IMR-90 (cell line): ENCODE measurements at regions not wholly inside any gene's neighbourhood (a gene's known extent, or its start where the extent isn't known, plus 50 kb on each side); places are given as distances from the start of the nearest gene placed in this dataset.

ENCODE experiments used
- BHLHE40 ChIP-seq: fragments of 150-350 bp; IDR thresholded peaks from 2 replicates; pipeline ENCODE4 v1.6.1; 2016; ENCODE audit warnings: mild to moderate bottlenecking, low read depth, low read length
- CEBPB ChIP-seq: IDR thresholded peaks from 2 replicates; pipeline ENCODE4 v1.6.1; 2012; ENCODE audit warnings: low read depth, low read length, improper control_type of control experiment
- CHD1 ChIP-seq: IDR thresholded peaks from 2 replicates; pipeline ENCODE4 v1.6.1; 2012; ENCODE audit warnings: low read depth, low read length, improper control_type of control experiment
- MAFK ChIP-seq: IDR thresholded peaks from 2 replicates; pipeline ENCODE4 v1.6.1; 2012; ENCODE audit warnings: low read depth, low read length, improper control_type of control experiment
- MXI1 ChIP-seq: IDR thresholded peaks from 2 replicates; pipeline ENCODE4 v1.6.1; 2012; ENCODE audit warnings: low read depth, mild to moderate bottlenecking, low read length, moderate library complexity, borderline replicate concordance
- NFE2L2 ChIP-seq: fragments of 150-350 bp; IDR thresholded peaks from 2 replicates; pipeline ENCODE4 v1.6.1; 2016; ENCODE audit warnings: low read depth, mild to moderate bottlenecking, low read length
- POLR2A ChIP-seq: IDR thresholded peaks from 2 replicates; pipeline ENCODE4 v1.6.1; 2012; ENCODE audit warnings: mild to moderate bottlenecking, low read depth, low read length
- RAD21 ChIP-seq: IDR thresholded peaks from 2 replicates; pipeline ENCODE4 v1.6.1; 2012; ENCODE audit warnings: low read length, improper control_type of control experiment
- RCOR1 ChIP-seq: IDR thresholded peaks from 2 replicates; pipeline ENCODE4 v1.6.1; 2012; ENCODE audit warnings: mild to moderate bottlenecking, low read length, improper control_type of control experiment; ENCODE audit not compliant: insufficient replicate concordance
- RFX5 ChIP-seq: IDR thresholded peaks from 2 replicates; pipeline ENCODE4 v1.8.0; 2012; ENCODE audit warnings: low read depth, mild to moderate bottlenecking, low read length, moderate library complexity
- SMC3 ChIP-seq: fragments of 150-350 bp; IDR thresholded peaks from 2 replicates; pipeline ENCODE4 v1.6.1; 2016; ENCODE audit warnings: low read depth, mild to moderate bottlenecking, antibody characterized with exemption, low read length, moderate library complexity
- TF ChIP-seq, protein P1 (sequence below): conservative IDR thresholded peaks from 2 replicates; pipeline ENCODE4 v1.5.1; 2012; ENCODE audit warnings: mild to moderate bottlenecking, low read depth, low read length, improper control_type of control experiment
- TF ChIP-seq, protein P2 (sequence below): fragments of 150-350 bp; IDR thresholded peaks from 2 replicates; pipeline ENCODE4 v1.6.1; 2016; ENCODE audit warnings: low read depth, mild to moderate bottlenecking, low read length, moderate library complexity, borderline replicate concordance
- TF ChIP-seq, protein P3 (sequence below): fragments of 150-350 bp; IDR thresholded peaks from 2 replicates; pipeline ENCODE4 v1.6.1; 2017; ENCODE audit warnings: mild to moderate bottlenecking, antibody characterized with exemption, low read length, low read depth

DNA sequence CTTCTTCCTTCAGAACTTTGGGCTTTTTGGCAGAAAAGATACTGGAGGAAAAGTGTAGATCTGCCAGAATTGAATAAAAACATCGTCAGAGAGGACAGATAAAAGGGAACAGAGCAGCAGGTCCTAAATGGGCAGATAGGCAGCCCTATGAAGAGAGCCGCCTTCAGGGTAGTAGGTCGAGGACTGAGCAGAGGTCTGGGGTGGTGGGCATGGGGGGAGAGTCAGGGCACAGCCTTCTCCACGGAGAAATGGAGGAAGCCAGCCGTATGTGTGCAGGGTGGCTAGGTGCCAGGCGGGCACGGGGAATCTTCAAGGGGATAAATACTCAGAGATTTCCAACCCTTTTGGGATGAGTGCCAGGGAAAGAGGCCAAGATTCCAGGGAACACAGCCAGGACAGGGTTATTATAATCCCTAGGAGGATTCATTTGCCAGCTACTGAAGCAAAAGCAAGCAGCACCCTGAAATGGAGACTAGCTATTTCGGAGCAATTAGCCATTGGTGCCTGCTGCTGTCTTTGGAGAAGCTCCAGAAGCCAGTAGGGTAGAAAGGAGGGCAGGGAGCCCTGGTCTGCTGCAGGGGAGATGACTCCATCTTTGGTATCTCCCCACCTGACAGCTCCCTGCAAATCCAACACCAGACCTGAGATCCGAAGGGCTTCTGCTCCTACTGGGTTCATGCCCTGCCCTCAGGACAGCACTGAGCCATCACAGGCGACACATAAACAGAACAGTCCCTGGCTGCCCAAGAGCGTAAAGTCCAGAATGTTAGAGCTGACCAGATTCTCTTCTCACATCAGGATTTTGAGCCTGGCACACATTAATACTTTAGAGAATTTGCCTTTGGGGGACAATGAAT is 174.5 kb upstream of the NTM start:
- TF ChIP-seq, protein P1, sequence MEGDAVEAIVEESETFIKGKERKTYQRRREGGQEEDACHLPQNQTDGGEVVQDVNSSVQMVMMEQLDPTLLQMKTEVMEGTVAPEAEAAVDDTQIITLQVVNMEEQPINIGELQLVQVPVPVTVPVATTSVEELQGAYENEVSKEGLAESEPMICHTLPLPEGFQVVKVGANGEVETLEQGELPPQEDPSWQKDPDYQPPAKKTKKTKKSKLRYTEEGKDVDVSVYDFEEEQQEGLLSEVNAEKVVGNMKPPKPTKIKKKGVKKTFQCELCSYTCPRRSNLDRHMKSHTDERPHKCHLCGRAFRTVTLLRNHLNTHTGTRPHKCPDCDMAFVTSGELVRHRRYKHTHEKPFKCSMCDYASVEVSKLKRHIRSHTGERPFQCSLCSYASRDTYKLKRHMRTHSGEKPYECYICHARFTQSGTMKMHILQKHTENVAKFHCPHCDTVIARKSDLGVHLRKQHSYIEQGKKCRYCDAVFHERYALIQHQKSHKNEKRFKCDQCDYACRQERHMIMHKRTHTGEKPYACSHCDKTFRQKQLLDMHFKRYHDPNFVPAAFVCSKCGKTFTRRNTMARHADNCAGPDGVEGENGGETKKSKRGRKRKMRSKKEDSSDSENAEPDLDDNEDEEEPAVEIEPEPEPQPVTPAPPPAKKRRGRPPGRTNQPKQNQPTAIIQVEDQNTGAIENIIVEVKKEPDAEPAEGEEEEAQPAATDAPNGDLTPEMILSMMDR: no peak
- no peak for TF ChIP-seq MAFK
- no peak for TF ChIP-seq CEBPB
- no peak for TF ChIP-seq RCOR1
- TF ChIP-seq MXI1: no peak
- TF ChIP-seq, protein P2, sequence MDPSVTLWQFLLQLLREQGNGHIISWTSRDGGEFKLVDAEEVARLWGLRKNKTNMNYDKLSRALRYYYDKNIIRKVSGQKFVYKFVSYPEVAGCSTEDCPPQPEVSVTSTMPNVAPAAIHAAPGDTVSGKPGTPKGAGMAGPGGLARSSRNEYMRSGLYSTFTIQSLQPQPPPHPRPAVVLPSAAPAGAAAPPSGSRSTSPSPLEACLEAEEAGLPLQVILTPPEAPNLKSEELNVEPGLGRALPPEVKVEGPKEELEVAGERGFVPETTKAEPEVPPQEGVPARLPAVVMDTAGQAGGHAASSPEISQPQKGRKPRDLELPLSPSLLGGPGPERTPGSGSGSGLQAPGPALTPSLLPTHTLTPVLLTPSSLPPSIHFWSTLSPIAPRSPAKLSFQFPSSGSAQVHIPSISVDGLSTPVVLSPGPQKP: no peak
- no peak for TF ChIP-seq RAD21
- TF ChIP-seq POLR2A: no peak
- no peak for TF ChIP-seq RFX5
- TF ChIP-seq, protein P3, sequence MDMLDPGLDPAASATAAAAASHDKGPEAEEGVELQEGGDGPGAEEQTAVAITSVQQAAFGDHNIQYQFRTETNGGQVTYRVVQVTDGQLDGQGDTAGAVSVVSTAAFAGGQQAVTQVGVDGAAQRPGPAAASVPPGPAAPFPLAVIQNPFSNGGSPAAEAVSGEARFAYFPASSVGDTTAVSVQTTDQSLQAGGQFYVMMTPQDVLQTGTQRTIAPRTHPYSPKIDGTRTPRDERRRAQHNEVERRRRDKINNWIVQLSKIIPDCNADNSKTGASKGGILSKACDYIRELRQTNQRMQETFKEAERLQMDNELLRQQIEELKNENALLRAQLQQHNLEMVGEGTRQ: no peak
- TF ChIP-seq CHD1: no peak
- TF ChIP-seq SMC3: no peak
- peak; percentile 35; the same call in 1 of the 2 replicates for TF ChIP-seq BHLHE40
- no peak for TF ChIP-seq NFE2L2
